Lower lobe of right lung (tissue), 2 donors: ENCODE measurements at regions not wholly inside any gene's neighbourhood (a gene's known extent, or its start where the extent isn't known, plus 50 kb on each side); places are given as distances from the start of the nearest gene placed in this dataset.

Experiments
- ATAC-seq, 2 donors: fragments of 200-7000 bp; cut with Tn5 transposase; one replicate each; pipeline ENCODE4 v1.9.1; 2020 to 2022; ENCODE audit warnings: mild to moderate bottlenecking in 2 of 2, moderate library complexity in 2 of 2
- DNase-seq: peaks from one replicate; pipeline ENCODE4 v3.0.0-alpha.2; 2020
- H3K27ac ChIP-seq: fragments of 200-600 bp; one replicate; pipeline ENCODE4 v1.8.0; 2022
- H3K27me3 ChIP-seq: fragments of 200-600 bp; one replicate; pipeline ENCODE4 v1.8.0; 2022; ENCODE audit warnings: low read depth
- H3K36me3 ChIP-seq: fragments of 200-600 bp; one replicate; pipeline ENCODE4 v1.8.0; 2022; ENCODE audit warnings: mild to moderate bottlenecking
- H3K4me1 ChIP-seq: fragments of 200-600 bp; one replicate; pipeline ENCODE4 v1.8.0; 2022
- H3K4me3 ChIP-seq: fragments of 200-600 bp; one replicate; pipeline ENCODE4 v1.8.0; 2022; ENCODE audit warnings: mild to moderate bottlenecking
- H3K9me3 ChIP-seq: fragments of 200-600 bp; one replicate; pipeline ENCODE4 v1.8.0; 2022
- CTCF ChIP-seq: fragments of 200-600 bp; IDR thresholded peaks from one replicate; pipeline ENCODE4 v1.8.0; 2022; ENCODE audit warnings: antibody characterized with exemption, mild to moderate bottlenecking
- intact Hi-C: fragments of 100-400 bp; cut with DNase I; formaldehyde crosslinking; loops from one replicate; pipeline ENCODE4 v1.11.0; 2022
- donor health status: DM: no; HTN: yes; CAD: no; lungs with severe emphysema.

GRCh38 chr18:25876330-25876948 lies 214.0 kb downstream of the SS18 start:
- no peak overlapping the region for H3K27ac ChIP-seq
- no peak for DNase-seq
- no peak overlapping the region for H3K4me3 ChIP-seq
- intact Hi-C loops = no loop called here
- TF ChIP-seq CTCF = no peak
- H3K4me1 ChIP-seq = no peaks in the 10 kb centered on the region
- no peaks in the 10 kb centered on the region for H3K36me3 ChIP-seq
- H3K27me3 ChIP-seq = no peaks in the 10 kb centered on the region
- ATAC-seq = no peak
- no peaks in the 10 kb centered on the region for H3K9me3 ChIP-seq

GRCh38 chr18:25875551-25876240 lies 214.7 kb downstream of the SS18 start:
- H3K9me3 ChIP-seq = no peaks in the 10 kb centered on the region
- DNase-seq (no peak), ATAC-seq (no peak)
- TF ChIP-seq CTCF = no peak
- no peak overlapping the region for H3K27ac ChIP-seq
- no peaks in the 10 kb centered on the region for H3K27me3 ChIP-seq
- H3K36me3 ChIP-seq = no peaks in the 10 kb centered on the region
- H3K4me1 ChIP-seq = no peaks in the 10 kb centered on the region
- no peak overlapping the region for H3K4me3 ChIP-seq
- intact Hi-C loops = no loop called here

GRCh38 chr18:25873833-25874232 lies 216.6 kb downstream of the SS18 start:
- no peaks in the 10 kb centered on the region for H3K4me1 ChIP-seq
- no peak for DNase-seq
- no peak for TF ChIP-seq CTCF
- ATAC-seq = no peak
- no peaks in the 10 kb centered on the region for H3K9me3 ChIP-seq
- no peak overlapping the region for H3K27ac ChIP-seq
- no peaks in the 10 kb centered on the region for H3K27me3 ChIP-seq
- H3K4me3 ChIP-seq = no peak overlapping the region
- H3K36me3 ChIP-seq = no peaks in the 10 kb centered on the region
- intact Hi-C loops = no loop called here

DNA sequence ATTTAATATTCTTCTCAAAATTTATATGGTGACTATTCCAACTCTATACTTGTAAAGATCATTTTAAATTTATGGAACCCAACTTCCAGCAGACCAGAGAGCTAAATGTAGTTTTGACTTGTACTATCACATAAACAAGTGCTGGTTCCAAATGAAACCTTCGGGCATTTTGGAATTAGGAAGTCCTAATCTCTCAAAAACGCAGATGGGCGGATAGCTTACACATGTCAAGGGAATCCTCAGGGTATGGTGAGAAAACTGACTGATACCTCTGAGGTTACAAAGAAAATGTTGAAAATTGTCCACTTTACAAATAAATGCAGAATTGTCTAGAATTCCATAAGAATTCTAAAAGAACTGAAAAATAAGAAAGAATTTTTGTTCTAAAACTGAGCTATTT lies 224.1 kb downstream of the SS18 start:
- H3K36me3 ChIP-seq = no peaks in the 10 kb centered on the region
- H3K9me3 ChIP-seq = no peaks in the 10 kb centered on the region
- DNase-seq (no peak), ATAC-seq (no peak)
- no peak for TF ChIP-seq CTCF
- intact Hi-C loops = no loop called here
- H3K27me3 ChIP-seq = no peaks in the 10 kb centered on the region
- no peak overlapping the region for H3K27ac ChIP-seq
- H3K4me1 ChIP-seq = no peaks in the 10 kb centered on the region
- H3K4me3 ChIP-seq = no peak overlapping the region

- no peaks in the 10 kb centered on the region for H3K9me3 ChIP-seq
- no peak overlapping the region for H3K27ac ChIP-seq
- H3K4me3 ChIP-seq = no peak overlapping the region
These were observed 227.4 kb downstream of the SS18 start for GRCh38 chr18:25862881-25863600.

More at GRCh38 chr18:25862881-25863600, 227.4 kb downstream of the SS18 start:
- Histone ChIP-seq H3K4me1 (no peaks in the 10 kb centered on the region), H3K36me3 (no peaks in the 10 kb centered on the region), H3K27me3 (no peaks in the 10 kb centered on the region)
- TF ChIP-seq CTCF = no peak
- intact Hi-C loops = no loop called here
- ATAC-seq (no peak), DNase-seq (no peak)
